ENCODE measurements at regions not wholly inside any gene's neighbourhood (a gene's known extent, or its start where the extent isn't known, plus 50 kb on each side); places are given as distances from the start of the nearest gene placed in this dataset.

GRCh38 chr2:83874066-83874465 is 585.0 kb downstream of the SUCLG1 start:
- TF ChIP-seq, protein P1, sequence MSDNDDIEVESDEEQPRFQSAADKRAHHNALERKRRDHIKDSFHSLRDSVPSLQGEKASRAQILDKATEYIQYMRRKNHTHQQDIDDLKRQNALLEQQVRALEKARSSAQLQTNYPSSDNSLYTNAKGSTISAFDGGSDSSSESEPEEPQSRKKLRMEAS (IDR thresholded peaks at IDR 0.05), result no peak
- no peak for TF ChIP-seq FOXM1 (IDR thresholded peaks at IDR 0.05; ENCODE audit: borderline replicate concordance, low read depth)
- no peak for TF ChIP-seq YY1 (IDR thresholded peaks at IDR 0.05; ENCODE audit: low read depth)
- no peak for TF ChIP-seq TCF12 (IDR thresholded peaks at IDR 0.05; ENCODE audit: low read depth)
- TF ChIP-seq EP300 (IDR thresholded peaks at IDR 0.05; ENCODE audit: borderline replicate concordance), result no peak
- no peak for TF ChIP-seq NFIC (IDR thresholded peaks at IDR 0.05)
- TF ChIP-seq EGR1 (IDR thresholded peaks at IDR 0.05), result no peak
- no peak for TF ChIP-seq RAD21 (IDR thresholded peaks at IDR 0.05; ENCODE audit: low read depth)

GRCh38 chr2:83873110-83873509 is 586.0 kb downstream of the SUCLG1 start:
- TF ChIP-seq RAD21 (IDR thresholded peaks at IDR 0.05; ENCODE audit: low read depth) (no peak), REST (IDR thresholded peaks at IDR 0.05; ENCODE audit: low read depth) (no peak), TEAD4 (IDR thresholded peaks at IDR 0.05) (no peak), FOXM1 (IDR thresholded peaks at IDR 0.05; ENCODE audit: borderline replicate concordance, low read depth) (no peak), EGR1 (IDR thresholded peaks at IDR 0.05) (no peak), NFIC (IDR thresholded peaks at IDR 0.05) (no peak), ZBTB7A (IDR thresholded peaks at IDR 0.05; ENCODE audit: low read depth) (no peak), CREB1 (IDR thresholded peaks at IDR 0.05; ENCODE audit: low read depth) (no peak), TCF12 (IDR thresholded peaks at IDR 0.05; ENCODE audit: low read depth) (no peak), CEBPB (IDR thresholded peaks at IDR 0.05) (no peak), YY1 (IDR thresholded peaks at IDR 0.05; ENCODE audit: low read depth) (no peak)
- TF ChIP-seq, protein P2, sequence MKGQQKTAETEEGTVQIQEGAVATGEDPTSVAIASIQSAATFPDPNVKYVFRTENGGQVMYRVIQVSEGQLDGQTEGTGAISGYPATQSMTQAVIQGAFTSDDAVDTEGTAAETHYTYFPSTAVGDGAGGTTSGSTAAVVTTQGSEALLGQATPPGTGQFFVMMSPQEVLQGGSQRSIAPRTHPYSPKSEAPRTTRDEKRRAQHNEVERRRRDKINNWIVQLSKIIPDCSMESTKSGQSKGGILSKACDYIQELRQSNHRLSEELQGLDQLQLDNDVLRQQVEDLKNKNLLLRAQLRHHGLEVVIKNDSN (IDR thresholded peaks at IDR 0.05), result no peak

GRCh38 chr2:83866211-83866610 is 592.9 kb downstream of the SUCLG1 start:
- TF ChIP-seq YY1 (IDR thresholded peaks at IDR 0.05; ENCODE audit: low read depth) (no peak), CEBPB (IDR thresholded peaks at IDR 0.05) (no peak)
- TF ChIP-seq, protein P2 (IDR thresholded peaks at IDR 0.05), result no peak

- TF ChIP-seq NFIC (IDR thresholded peaks at IDR 0.05) (no peak), ZBTB7A (IDR thresholded peaks at IDR 0.05; ENCODE audit: low read depth) (no peak), EGR1 (IDR thresholded peaks at IDR 0.05) (no peak), TCF12 (IDR thresholded peaks at IDR 0.05; ENCODE audit: low read depth) (no peak), TEAD4 (IDR thresholded peaks at IDR 0.05) (no peak), YY1 (IDR thresholded peaks at IDR 0.05; ENCODE audit: low read depth) (no peak), CEBPB (IDR thresholded peaks at IDR 0.05) (no peak), TAF1 (IDR thresholded peaks at IDR 0.05; ENCODE audit: low read depth) (no peak), FOXM1 (IDR thresholded peaks at IDR 0.05; ENCODE audit: borderline replicate concordance, low read depth) (no peak), RAD21 (IDR thresholded peaks at IDR 0.05; ENCODE audit: low read depth) (no peak), REST (IDR thresholded peaks at IDR 0.05; ENCODE audit: low read depth) (no peak), CREB1 (IDR thresholded peaks at IDR 0.05; ENCODE audit: low read depth) (no peak), EP300 (IDR thresholded peaks at IDR 0.05; ENCODE audit: borderline replicate concordance) (no peak)
- TF ChIP-seq, protein P1 (IDR thresholded peaks at IDR 0.05), result no peak
- TF ChIP-seq, protein P2 (IDR thresholded peaks at IDR 0.05), result no peak
Measured at GRCh38 chr2:83862600-83862999, 596.5 kb downstream of the SUCLG1 start.

DNA sequence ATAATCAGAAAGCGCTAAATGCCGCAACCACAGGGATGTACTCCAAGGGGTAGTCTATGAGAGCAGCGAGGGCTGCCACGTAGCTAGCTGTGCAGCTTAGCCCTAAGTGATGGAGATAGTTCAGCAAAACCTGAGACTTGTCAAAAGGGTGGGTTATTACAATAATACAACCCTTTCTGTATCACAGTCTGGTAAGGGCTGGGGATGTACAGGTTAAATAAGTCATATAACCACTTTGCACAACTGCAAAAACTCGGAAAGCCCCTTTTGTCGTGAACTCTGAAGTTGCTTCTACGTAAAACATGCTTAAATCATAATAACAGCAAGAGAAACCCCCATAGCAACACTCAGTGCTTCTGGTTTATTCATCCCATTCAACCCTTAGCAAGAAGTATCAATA is 598.8 kb downstream of the SUCLG1 start:
- TF ChIP-seq YY1 (IDR thresholded peaks at IDR 0.05; ENCODE audit: low read depth), result no peak
- no peak for TF ChIP-seq EP300 (IDR thresholded peaks at IDR 0.05; ENCODE audit: borderline replicate concordance)
- TF ChIP-seq, protein P1 (IDR thresholded peaks at IDR 0.05), result no peak
- no peak for TF ChIP-seq ZBTB7A (IDR thresholded peaks at IDR 0.05; ENCODE audit: low read depth)
- no peak for TF ChIP-seq RAD21 (IDR thresholded peaks at IDR 0.05; ENCODE audit: low read depth)
- TF ChIP-seq EGR1 (IDR thresholded peaks at IDR 0.05), result no peak
- TF ChIP-seq, protein P2 (IDR thresholded peaks at IDR 0.05), result no peak
